ENCODE measurements at regions not wholly inside any gene's neighbourhood (a gene's known extent, or its start where the extent isn't known, plus 50 kb on each side); places are given as distances from the start of the nearest gene placed in this dataset.

DNA sequence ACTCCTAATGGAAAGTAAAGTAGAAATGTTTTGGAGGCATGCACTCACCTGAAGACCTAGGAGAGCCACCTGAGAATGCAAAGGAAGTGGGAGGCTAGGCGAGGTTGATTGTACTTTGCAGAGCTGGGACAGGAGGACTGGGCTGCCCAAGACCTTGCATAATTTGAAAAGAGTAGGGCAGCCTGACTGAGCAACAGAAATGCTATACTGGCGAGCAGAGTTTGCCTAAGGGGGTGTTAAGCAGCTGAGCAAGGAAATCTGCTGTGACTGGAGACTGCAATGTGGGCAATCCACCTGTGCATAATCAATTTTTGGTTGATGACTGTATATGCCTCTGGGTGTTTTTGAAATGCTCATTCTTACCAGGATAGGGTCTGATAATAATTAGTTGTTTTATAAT lies 834.1 kb downstream of the TRHDE start:
- Histone ChIP-seq H3K27me3 (ENCODE audit: insufficient read depth, low read length) (no peaks in the 10 kb centered on the region), H3K9me2 (ENCODE audit: low read depth, low read length) (no peaks in the 10 kb centered on the region), H3K79me2 (ENCODE audit: insufficient read depth, low read length) (no peaks in the 10 kb centered on the region), H2AFZ (ENCODE audit: low read length) (no peak overlapping the region), H3K4me2 (ENCODE audit: low read length) (no peak overlapping the region), H3F3A (ENCODE audit: insufficient read depth, low read length) (no peaks in the 10 kb centered on the region), H3K4me1 (ENCODE audit: insufficient read depth, low read length, severe bottlenecking) (no peaks in the 10 kb centered on the region), H3K36me3 (ENCODE audit: insufficient read depth, low read length) (no peaks in the 10 kb centered on the region), H4K20me1 (ENCODE audit: insufficient read depth, low read length) (no peaks in the 10 kb centered on the region), H3K9me3 (ENCODE audit: low read length) (no peaks in the 10 kb centered on the region), H3K27ac (ENCODE audit: low read depth, low read length, poor library complexity, severe bottlenecking) (no peak overlapping the region), H3K9ac (ENCODE audit: low read length) (no peak overlapping the region), H3K4me3 (ENCODE audit: low read depth, low read length, poor library complexity, severe bottlenecking) (no peak overlapping the region)
- TF ChIP-seq EZH2 (IDR thresholded peaks at IDR 0.05; ENCODE audit: borderline replicate concordance, low read length), result no peak
- TF ChIP-seq, protein P1, sequence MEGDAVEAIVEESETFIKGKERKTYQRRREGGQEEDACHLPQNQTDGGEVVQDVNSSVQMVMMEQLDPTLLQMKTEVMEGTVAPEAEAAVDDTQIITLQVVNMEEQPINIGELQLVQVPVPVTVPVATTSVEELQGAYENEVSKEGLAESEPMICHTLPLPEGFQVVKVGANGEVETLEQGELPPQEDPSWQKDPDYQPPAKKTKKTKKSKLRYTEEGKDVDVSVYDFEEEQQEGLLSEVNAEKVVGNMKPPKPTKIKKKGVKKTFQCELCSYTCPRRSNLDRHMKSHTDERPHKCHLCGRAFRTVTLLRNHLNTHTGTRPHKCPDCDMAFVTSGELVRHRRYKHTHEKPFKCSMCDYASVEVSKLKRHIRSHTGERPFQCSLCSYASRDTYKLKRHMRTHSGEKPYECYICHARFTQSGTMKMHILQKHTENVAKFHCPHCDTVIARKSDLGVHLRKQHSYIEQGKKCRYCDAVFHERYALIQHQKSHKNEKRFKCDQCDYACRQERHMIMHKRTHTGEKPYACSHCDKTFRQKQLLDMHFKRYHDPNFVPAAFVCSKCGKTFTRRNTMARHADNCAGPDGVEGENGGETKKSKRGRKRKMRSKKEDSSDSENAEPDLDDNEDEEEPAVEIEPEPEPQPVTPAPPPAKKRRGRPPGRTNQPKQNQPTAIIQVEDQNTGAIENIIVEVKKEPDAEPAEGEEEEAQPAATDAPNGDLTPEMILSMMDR (IDR thresholded peaks at IDR 0.05; ENCODE audit: low read length), result no peak

DNA sequence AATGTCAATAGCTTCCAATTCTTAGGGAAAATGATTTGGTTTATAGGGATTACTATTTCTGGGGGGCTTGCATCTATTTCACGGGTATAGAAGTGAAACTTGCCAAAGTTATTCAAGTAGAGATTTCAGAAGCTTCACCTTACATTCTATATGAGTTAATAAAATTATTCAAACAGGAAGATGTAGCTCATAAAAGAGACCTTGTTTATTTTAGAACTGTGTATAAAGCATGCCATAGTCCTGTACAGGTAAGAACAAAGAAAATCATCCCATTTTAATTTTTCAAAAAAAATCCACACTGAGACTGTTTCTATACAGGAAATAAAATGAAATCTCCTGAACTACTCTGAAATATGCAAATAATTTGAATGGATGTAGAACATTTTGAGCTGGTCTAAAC lies 834.7 kb downstream of the TRHDE start:
- no peaks in the 10 kb centered on the region for H3K79me2 ChIP-seq (ENCODE audit: insufficient read depth, low read length)
- H3K9me3 ChIP-seq (ENCODE audit: low read length), result no peaks in the 10 kb centered on the region
- H2AFZ ChIP-seq (ENCODE audit: low read length), result no peak overlapping the region
- no peaks in the 10 kb centered on the region for H3K27me3 ChIP-seq (ENCODE audit: insufficient read depth, low read length)
- no peaks in the 10 kb centered on the region for H3K36me3 ChIP-seq (ENCODE audit: insufficient read depth, low read length)
- no peak overlapping the region for H3K4me2 ChIP-seq (ENCODE audit: low read length)
- no peaks in the 10 kb centered on the region for H3K9me2 ChIP-seq (ENCODE audit: low read depth, low read length)
- H3K9ac ChIP-seq (ENCODE audit: low read length), result no peak overlapping the region
- H4K20me1 ChIP-seq (ENCODE audit: insufficient read depth, low read length), result no peaks in the 10 kb centered on the region
- H3K4me1 ChIP-seq (ENCODE audit: insufficient read depth, low read length, severe bottlenecking), result no peaks in the 10 kb centered on the region
- H3K27ac ChIP-seq (ENCODE audit: low read depth, low read length, poor library complexity, severe bottlenecking), result no peak overlapping the region
- no peak overlapping the region for H3K4me3 ChIP-seq (ENCODE audit: low read depth, low read length, poor library complexity, severe bottlenecking)
- TF ChIP-seq, protein P1 (IDR thresholded peaks at IDR 0.05; ENCODE audit: low read length), result no peak
- no peak for TF ChIP-seq EZH2 (IDR thresholded peaks at IDR 0.05; ENCODE audit: borderline replicate concordance, low read length)
- H3F3A ChIP-seq (ENCODE audit: insufficient read depth, low read length), result no peaks in the 10 kb centered on the region

DNA sequence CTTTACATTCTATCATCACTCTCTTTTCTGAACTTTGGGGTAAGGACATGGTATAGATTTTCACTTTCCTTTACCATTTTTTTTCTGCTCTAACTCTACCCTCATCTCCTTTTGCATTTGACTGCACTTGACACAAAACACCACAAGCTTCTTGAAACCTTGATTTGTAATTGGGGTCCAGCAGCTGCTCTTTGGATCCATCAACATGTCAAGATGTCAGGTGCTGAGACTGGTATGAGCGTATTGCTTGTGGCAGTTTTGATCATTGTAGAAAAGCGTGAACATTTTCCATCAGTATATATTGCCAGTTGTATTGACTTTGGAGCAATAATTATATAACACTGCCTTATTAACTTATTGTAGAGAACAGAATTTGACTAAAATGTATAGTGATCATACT lies 838.6 kb downstream of the TRHDE start:
- H3K79me2 ChIP-seq (ENCODE audit: insufficient read depth, low read length), result no peaks in the 10 kb centered on the region
- H3K9me3 ChIP-seq (ENCODE audit: low read length), result no peaks in the 10 kb centered on the region
- no peak overlapping the region for H3K4me2 ChIP-seq (ENCODE audit: low read length)
- no peaks in the 10 kb centered on the region for H3F3A ChIP-seq (ENCODE audit: insufficient read depth, low read length)
- H3K9me2 ChIP-seq (ENCODE audit: low read depth, low read length), result no peaks in the 10 kb centered on the region
- TF ChIP-seq, protein P1 (IDR thresholded peaks at IDR 0.05; ENCODE audit: low read length), result no peak
- no peak for TF ChIP-seq EZH2 (IDR thresholded peaks at IDR 0.05; ENCODE audit: borderline replicate concordance, low read length)
- H4K20me1 ChIP-seq (ENCODE audit: insufficient read depth, low read length), result no peaks in the 10 kb centered on the region
- H3K36me3 ChIP-seq (ENCODE audit: insufficient read depth, low read length), result no peaks in the 10 kb centered on the region
- no peak overlapping the region for H3K4me3 ChIP-seq (ENCODE audit: low read depth, low read length, poor library complexity, severe bottlenecking)
- no peak overlapping the region for H2AFZ ChIP-seq (ENCODE audit: low read length)
- H3K4me1 ChIP-seq (ENCODE audit: insufficient read depth, low read length, severe bottlenecking), result no peaks in the 10 kb centered on the region
- no peak overlapping the region for H3K9ac ChIP-seq (ENCODE audit: low read length)
- no peak overlapping the region for H3K27ac ChIP-seq (ENCODE audit: low read depth, low read length, poor library complexity, severe bottlenecking)
- no peaks in the 10 kb centered on the region for H3K27me3 ChIP-seq (ENCODE audit: insufficient read depth, low read length)

Data from OCI-LY1 (cell line).